ENCODE measurements at regions not wholly inside any gene's neighbourhood (a gene's known extent, or its start where the extent isn't known, plus 50 kb on each side); places are given as distances from the start of the nearest gene placed in this dataset.

GRCh38 chr13:70616847-70617246, 508.6 kb upstream of the KLHL1 start:
- TF ChIP-seq TAF1 (IDR thresholded peaks at IDR 0.05; ENCODE audit: borderline replicate concordance, low read depth, low read length), result no peak
- no peak for TF ChIP-seq POLR2AphosphoS5 (IDR thresholded peaks at IDR 0.05; ENCODE audit: low read depth, low read length)
- TF ChIP-seq MAX (IDR thresholded peaks at IDR 0.05; ENCODE audit: low read depth), result no peak
- TF ChIP-seq CTCF (IDR thresholded peaks at IDR 0.05), result no peak
- TF ChIP-seq MXI1 (IDR thresholded peaks at IDR 0.05; ENCODE audit: low read depth, low read length), result no peak
- TF ChIP-seq FOXM1 (IDR thresholded peaks at IDR 0.05; ENCODE audit: low read depth), result no peak
- TF ChIP-seq REST (IDR thresholded peaks at IDR 0.05; ENCODE audit: low read depth, low read length), result no peak
- no peak for TF ChIP-seq RCOR1 (IDR thresholded peaks at IDR 0.05; ENCODE audit: low read length)
- no peak for TF ChIP-seq GATA2 (CRISPR knock-in tag; IDR thresholded peaks at IDR 0.05)
- no peak for TF ChIP-seq EZH2phosphoT487 (IDR thresholded peaks at IDR 0.05; ENCODE audit: borderline replicate concordance, low read depth)
- no peak for TF ChIP-seq USF2 (IDR thresholded peaks at IDR 0.05; ENCODE audit: borderline replicate concordance, low read depth, low read length)
